ENCODE measurements at regions not wholly inside any gene's neighbourhood (a gene's known extent, or its start where the extent isn't known, plus 50 kb on each side); places are given as distances from the start of the nearest gene placed in this dataset.

DNA sequence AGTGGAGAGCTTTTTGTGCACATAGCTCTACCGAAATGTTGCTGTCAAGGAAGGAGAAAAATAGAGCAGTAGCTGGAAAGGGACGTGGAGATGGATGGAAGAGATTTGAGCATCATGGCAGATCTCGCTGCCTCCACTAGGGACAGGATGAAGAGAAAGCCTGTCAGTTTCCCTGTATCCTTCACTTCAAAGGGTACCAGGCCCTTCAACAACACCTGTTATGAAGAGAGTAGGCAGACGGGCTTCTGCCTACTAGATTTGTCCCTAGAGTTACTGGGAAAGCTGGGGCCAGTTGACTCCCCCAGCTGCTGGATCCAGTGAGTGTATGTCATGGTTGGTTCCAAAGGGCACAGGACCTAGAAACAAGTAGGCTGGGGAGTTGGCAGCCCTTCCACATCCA is 150.8 kb downstream of the TLE3 start:
- H3K36me3 ChIP-seq (ENCODE audit: low read depth), result no peaks in the 10 kb centered on the region
- no peaks in the 10 kb centered on the region for H3K9me3 ChIP-seq
- DNase-seq (no peak), ATAC-seq (no peak)
- intact Hi-C loops (cut with DNase I, micrococcal nuclease), result no loop called here
- no peaks in the 10 kb centered on the region for H3K4me1 ChIP-seq (ENCODE audit: low read depth)
- H3K4me3 ChIP-seq, result no peak overlapping the region
- TF ChIP-seq CTCF (IDR thresholded peaks at IDR 0.05), result no peak

- no peak for ATAC-seq
- Histone ChIP-seq H3K4me3 (no peak overlapping the region), H3K36me3 (ENCODE audit: low read depth) (no peaks in the 10 kb centered on the region), H3K4me1 (ENCODE audit: low read depth) (no peaks in the 10 kb centered on the region), H3K9me3 (no peaks in the 10 kb centered on the region)
- no peak for DNase-seq
- TF ChIP-seq CTCF (IDR thresholded peaks at IDR 0.05), result no peak
- intact Hi-C loops (cut with DNase I, micrococcal nuclease), result no loop called here
Measured at GRCh38 chr15:69947394-69947793, 150.3 kb downstream of the TLE3 start.

GRCh38 chr15:69949485-69949884 is 148.2 kb downstream of the TLE3 start:
- Histone ChIP-seq H3K36me3 (ENCODE audit: low read depth) (no peaks in the 10 kb centered on the region), H3K4me3 (no peak overlapping the region), H3K9me3 (no peaks in the 10 kb centered on the region), H3K4me1 (ENCODE audit: low read depth) (no peaks in the 10 kb centered on the region)
- no peak for ATAC-seq
- no peak for DNase-seq
- intact Hi-C loops (cut with DNase I, micrococcal nuclease), result no loop called here
- TF ChIP-seq CTCF (IDR thresholded peaks at IDR 0.05), result no peak

- Histone ChIP-seq H3K4me3 (no peak overlapping the region), H3K36me3 (ENCODE audit: low read depth) (no peaks in the 10 kb centered on the region), H3K9me3 (no peaks in the 10 kb centered on the region), H3K4me1 (ENCODE audit: low read depth) (no peaks in the 10 kb centered on the region)
- intact Hi-C loops (cut with DNase I, micrococcal nuclease), result no loop called here
- DNase-seq, result no peak
- TF ChIP-seq CTCF (IDR thresholded peaks at IDR 0.05), result no peak
- ATAC-seq, result no peak
Measured at GRCh38 chr15:69951256-69951897, 146.3 kb downstream of the TLE3 start.

- no peaks in the 10 kb centered on the region for H3K9me3 ChIP-seq
- ATAC-seq (no peak), DNase-seq (no peak)
- no peaks in the 10 kb centered on the region for H3K4me1 ChIP-seq (ENCODE audit: low read depth)
- no peaks in the 10 kb centered on the region for H3K36me3 ChIP-seq (ENCODE audit: low read depth)
- H3K4me3 ChIP-seq, result no peak overlapping the region
- TF ChIP-seq CTCF (IDR thresholded peaks at IDR 0.05), result no peak
- intact Hi-C loops (cut with DNase I, micrococcal nuclease), result no loop called here
Measured at GRCh38 chr15:69951898-69952555, 145.7 kb downstream of the TLE3 start.

All from mucosa of descending colon (tissue), 3 donors.